Ascending aorta (tissue), 2 donors: ENCODE measurements at regions not wholly inside any gene's neighbourhood (a gene's known extent, or its start where the extent isn't known, plus 50 kb on each side); places are given as distances from the start of the nearest gene placed in this dataset.

ENCODE experiments used
- DNase-seq, 2 donors: peaks; one replicate each; pipeline ENCODE4 v3.0.0-alpha.2; 2019; ENCODE audit warnings: low spot score in 2 of 2
- H3K27ac ChIP-seq, 2 donors: fragments of 200-600 bp; sonication (generic); one replicate each; pipeline ENCODE4 v1.5.1; 2016 to 2017; ENCODE audit warnings: mild to moderate bottlenecking in 1 of 2
- H3K27me3 ChIP-seq: fragments of 200-600 bp; sonication (generic); one replicate; pipeline ENCODE4 v1.5.1; 2017
- H3K36me3 ChIP-seq, 2 donors: fragments of 200-600 bp; sonication (generic); one replicate each; pipeline ENCODE4 v1.5.1; 2016
- H3K4me1 ChIP-seq, 2 donors: fragments of 200-600 bp; sonication (generic); one replicate each; pipeline ENCODE4 v1.5.1; 2016 to 2017; ENCODE audit warnings: mild to moderate bottlenecking in 1 of 2
- H3K4me3 ChIP-seq, 2 donors: fragments of 200-600 bp; sonication (generic); one replicate each; pipeline ENCODE4 v1.5.1; 2016 to 2017; ENCODE audit warnings: mild to moderate bottlenecking in 1 of 2
- H3K9me3 ChIP-seq, 2 donors: fragments of 200-600 bp; sonication (generic); one replicate each; pipeline ENCODE4 v1.5.1; 2016
- CTCF ChIP-seq, 3 experiments: fragments of 200-600 bp in 2 of 3; fragments of 450-650 bp in 1 of 3; sonication (generic) in 2 of 3; IDR thresholded peaks; one replicate each; pipeline ENCODE4 v1.5.1; 2016 to 2019; ENCODE audit warnings: antibody characterized with exemption in 3 of 3, mild to moderate bottlenecking in 1 of 3, moderate library complexity in 1 of 3
- intact Hi-C: fragments of 100-400 bp; cut with DNase I; formaldehyde crosslinking; loops from one replicate; pipeline ENCODE4 v1.15.1; 2023

- intact Hi-C loops = no loop called here
These were observed 376.6 kb downstream of the DHX35 start for GRCh38 chr20:39338469-39339376.

GRCh38 chr20:39333211-39333610, 371.1 kb downstream of the DHX35 start:
- no peaks in the 10 kb centered on the region for H3K27me3 ChIP-seq
- no peak overlapping the region for H3K4me3 ChIP-seq
- no peak overlapping the region for H3K27ac ChIP-seq
- no peak for TF ChIP-seq CTCF (IDR thresholded peaks at IDR 0.05)
- H3K36me3 ChIP-seq = no peaks in the 10 kb centered on the region
- DNase-seq = no peak
- intact Hi-C loops = no loop called here
- no peaks in the 10 kb centered on the region for H3K4me1 ChIP-seq
- no peaks in the 10 kb centered on the region for H3K9me3 ChIP-seq

More at GRCh38 chr20:39338469-39339376, 376.6 kb downstream of the DHX35 start:
- Histone ChIP-seq H3K4me1 (no peaks in the 10 kb centered on the region), H3K27ac (no peak overlapping the region), H3K9me3 (no peaks in the 10 kb centered on the region), H3K27me3 (no peaks in the 10 kb centered on the region), H3K36me3 (no peaks in the 10 kb centered on the region), H3K4me3 (no peak overlapping the region)
- no peak for DNase-seq
- no peak for TF ChIP-seq CTCF (IDR thresholded peaks at IDR 0.05)

GRCh38 chr20:39328347-39328746, 366.2 kb downstream of the DHX35 start:
- no peak for DNase-seq
- no peak overlapping the region for H3K4me3 ChIP-seq
- H3K27me3 ChIP-seq = no peaks in the 10 kb centered on the region
- no peak for TF ChIP-seq CTCF (IDR thresholded peaks at IDR 0.05)
- H3K27ac ChIP-seq = no peak overlapping the region
- intact Hi-C loops = no loop called here
- no peaks in the 10 kb centered on the region for H3K9me3 ChIP-seq
- no peaks in the 10 kb centered on the region for H3K36me3 ChIP-seq
- no peaks in the 10 kb centered on the region for H3K4me1 ChIP-seq

- no peak for DNase-seq
- Histone ChIP-seq H3K9me3 (no peaks in the 10 kb centered on the region), H3K27ac (no peak overlapping the region), H3K4me1 (no peaks in the 10 kb centered on the region), H3K27me3 (no peaks in the 10 kb centered on the region), H3K4me3 (no peak overlapping the region), H3K36me3 (no peaks in the 10 kb centered on the region)
- intact Hi-C loops = no loop called here
- TF ChIP-seq CTCF (IDR thresholded peaks at IDR 0.05) = no peak
These were observed 363.9 kb downstream of the DHX35 start for GRCh38 chr20:39326050-39326449.

- Histone ChIP-seq H3K4me3 (no peak overlapping the region), H3K27ac (no peak overlapping the region), H3K9me3 (no peaks in the 10 kb centered on the region), H3K4me1 (no peaks in the 10 kb centered on the region), H3K27me3 (no peaks in the 10 kb centered on the region), H3K36me3 (no peaks in the 10 kb centered on the region)
- no peak for TF ChIP-seq CTCF (IDR thresholded peaks at IDR 0.05)
- DNase-seq = no peak
- intact Hi-C loops = no loop called here
These were observed 356.8 kb downstream of the DHX35 start for GRCh38 chr20:39318911-39319310.
